Hematopoietic multipotent progenitor cell (in vitro differentiated cells): ENCODE measurements at regions not wholly inside any gene's neighbourhood (a gene's known extent, or its start where the extent isn't known, plus 50 kb on each side); places are given as distances from the start of the nearest gene placed in this dataset.

ENCODE experiments used
- DNase-seq, 3 donors: peaks; one replicate each; pipeline ENCODE4 v3.0.0-alpha.2; 2011 to 2015; ENCODE audit warnings: low read depth in 2 of 3, low spot score in 2 of 3

DNA sequence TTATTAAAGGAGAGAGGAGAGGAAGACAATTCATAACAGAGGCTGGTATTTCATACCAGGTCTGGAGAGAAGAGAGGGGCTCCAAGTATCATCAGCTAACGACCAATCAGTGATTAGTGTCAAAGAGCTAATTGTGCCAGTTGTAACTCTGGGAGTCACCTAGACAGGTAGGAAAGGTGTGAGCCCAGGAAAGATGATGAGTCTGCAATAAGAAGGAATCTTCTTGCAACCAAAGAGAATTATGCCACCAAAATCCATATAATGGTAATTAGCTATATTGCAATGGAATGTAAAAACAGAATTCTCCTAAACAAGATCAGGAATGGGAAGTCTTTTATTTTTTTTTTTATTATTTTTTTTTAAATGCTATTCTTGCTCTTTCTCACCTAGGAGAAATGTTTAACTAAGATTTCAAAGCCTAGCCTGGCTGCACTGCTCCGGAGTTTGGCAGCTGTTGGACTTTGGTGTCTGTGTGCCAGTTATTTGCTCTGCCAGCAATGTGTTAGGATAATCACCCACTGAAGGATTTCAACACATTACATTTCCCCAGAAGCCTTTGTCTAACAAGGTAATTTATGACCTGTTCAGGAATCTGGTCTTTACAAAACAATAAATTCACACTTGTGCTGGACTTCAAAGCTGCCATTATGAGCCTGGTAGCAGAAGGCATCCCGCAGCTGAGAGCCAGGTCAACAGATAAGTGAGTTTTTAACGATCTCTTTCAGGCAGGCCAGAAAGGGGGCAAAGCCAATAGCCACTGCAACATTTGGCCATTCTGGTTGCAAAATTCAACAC is 89.4 kb downstream of the FOXB1 start:
- no peak for DNase-seq

DNA sequence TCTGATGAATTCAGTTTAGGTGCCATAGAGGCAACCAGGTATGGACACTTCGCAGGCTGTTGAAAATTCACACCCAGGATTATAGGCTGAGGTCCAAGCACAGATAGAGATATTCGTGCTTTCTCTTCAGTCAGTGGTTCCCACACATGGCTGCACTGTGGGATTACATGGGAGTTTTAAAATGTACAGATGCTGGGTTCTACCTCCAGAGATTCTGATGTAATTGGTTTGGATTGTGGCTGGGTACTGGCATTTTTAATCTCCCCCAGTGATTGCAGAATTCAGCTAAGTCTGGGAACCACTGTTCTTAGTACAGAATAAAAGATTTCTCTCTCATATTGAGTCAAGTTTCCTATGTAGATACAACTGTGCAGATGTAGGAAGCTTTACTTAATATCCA is 91.6 kb downstream of the FOXB1 start:
- DNase-seq: no peak

DNA sequence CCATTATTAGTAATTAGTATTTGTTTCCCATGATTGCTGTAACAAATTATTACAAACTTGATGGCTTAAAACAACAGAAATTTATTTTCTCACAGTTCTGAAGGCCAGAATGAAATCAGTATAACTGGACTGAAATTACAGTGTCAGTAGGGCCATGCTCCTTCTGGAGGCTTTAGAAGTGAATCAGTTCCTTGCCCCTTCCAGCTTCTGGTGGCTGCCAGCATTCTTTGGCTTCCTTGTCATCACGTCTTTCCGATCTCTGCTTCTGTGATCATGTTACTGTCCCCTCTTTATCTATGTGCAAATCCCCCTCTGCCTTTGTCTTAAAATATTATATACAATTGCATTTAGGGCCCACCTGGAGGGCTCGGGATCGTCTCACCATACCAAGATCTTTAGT is 92.0 kb downstream of the FOXB1 start:
- DNase-seq: no peak

DNA sequence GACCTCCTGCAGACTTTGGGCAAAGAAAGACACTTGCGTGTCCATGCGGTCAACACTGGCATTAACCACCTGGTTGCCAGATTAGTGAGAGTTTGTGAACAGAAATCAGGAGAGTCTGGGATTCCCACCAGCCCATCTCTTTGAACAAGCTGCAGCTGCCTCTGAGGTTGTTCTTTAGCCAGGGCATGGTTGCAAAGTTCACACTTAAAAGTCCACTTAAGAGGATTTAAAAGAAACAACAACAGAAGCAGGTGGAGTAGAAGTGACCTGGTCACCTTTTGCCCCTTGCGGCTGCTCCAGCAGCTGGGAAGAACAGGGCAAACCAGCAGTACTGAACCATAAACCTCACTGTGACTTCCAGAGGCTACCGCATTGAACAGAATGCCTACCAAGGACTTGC is 97.3 kb downstream of the FOXB1 start:
- no peak for DNase-seq

DNA sequence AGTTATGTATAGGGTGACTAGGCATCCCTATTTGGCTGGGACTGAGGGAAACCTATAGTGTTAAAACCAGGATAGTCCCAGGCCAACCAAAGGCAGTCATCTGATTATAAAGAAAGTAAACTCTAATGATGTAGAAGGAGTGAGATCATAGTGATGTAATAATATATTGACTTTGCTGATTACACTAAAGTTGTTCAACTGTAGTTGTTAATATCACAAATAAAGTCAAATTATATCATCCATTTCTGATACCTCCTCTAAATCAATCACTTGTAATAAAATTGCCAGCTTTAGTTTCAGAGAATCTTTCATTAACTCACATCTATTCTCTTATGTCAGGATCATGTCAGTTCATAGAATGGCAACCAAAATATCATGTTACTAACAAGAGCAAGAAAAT is 98.6 kb downstream of the FOXB1 start:
- no peak for DNase-seq

DNA sequence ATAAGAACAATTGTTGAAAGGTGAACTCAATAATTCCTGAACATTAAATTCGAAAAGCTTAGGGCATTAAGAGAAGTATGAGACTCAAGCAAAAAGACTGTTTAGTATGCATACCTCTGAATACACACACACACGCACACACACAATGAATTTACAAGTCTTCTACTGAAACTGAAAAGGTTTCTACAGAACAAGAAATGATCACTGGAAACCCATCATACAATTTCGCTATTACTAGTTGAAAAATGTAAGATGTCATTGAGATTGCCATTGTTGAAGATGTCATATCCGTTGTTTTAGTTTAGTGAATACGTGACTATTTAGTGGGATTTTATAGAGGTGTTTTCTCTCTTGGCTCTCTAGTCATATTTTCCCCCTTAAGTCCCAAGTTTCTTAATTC is 106.8 kb downstream of the FOXB1 start:
- DNase-seq: no peak

DNA sequence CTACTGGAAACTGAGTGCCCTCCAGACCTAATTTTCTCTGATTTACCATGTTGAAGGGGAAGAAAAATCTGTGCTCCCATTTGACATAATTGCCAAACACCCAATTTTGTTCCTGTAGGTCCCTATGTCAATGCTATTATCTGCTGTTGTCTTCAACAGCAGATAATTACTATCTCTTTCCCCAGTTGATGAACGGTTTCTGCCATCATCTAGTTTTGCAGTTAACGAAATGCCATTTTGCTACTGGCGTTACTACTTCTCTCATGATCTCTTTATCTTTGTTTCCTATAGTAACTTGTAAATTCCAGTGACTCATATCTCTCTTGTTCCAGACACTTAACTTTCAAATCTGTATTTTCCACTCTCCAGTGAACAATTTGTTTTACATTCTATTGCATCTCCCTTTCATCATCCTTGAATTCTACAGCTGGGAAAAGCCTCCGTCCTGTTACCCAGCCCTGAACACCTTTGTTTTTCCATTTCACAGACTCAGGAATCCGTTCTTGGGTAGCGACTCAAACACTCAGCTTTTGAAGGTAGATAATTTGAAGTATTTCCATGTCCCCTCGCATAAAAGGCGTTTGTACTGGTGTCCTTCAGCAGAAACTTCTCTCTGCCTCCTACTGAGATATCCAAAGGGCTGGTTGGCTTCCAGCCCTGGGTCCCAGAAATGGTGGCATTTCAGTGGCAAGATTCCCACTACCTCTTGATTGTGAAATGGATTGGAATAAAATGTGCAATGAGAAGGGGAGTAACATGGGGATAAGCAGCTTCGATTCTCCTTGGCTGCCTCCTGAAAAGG is 111.7 kb downstream of the FOXB1 start:
- DNase-seq: no peak

DNA sequence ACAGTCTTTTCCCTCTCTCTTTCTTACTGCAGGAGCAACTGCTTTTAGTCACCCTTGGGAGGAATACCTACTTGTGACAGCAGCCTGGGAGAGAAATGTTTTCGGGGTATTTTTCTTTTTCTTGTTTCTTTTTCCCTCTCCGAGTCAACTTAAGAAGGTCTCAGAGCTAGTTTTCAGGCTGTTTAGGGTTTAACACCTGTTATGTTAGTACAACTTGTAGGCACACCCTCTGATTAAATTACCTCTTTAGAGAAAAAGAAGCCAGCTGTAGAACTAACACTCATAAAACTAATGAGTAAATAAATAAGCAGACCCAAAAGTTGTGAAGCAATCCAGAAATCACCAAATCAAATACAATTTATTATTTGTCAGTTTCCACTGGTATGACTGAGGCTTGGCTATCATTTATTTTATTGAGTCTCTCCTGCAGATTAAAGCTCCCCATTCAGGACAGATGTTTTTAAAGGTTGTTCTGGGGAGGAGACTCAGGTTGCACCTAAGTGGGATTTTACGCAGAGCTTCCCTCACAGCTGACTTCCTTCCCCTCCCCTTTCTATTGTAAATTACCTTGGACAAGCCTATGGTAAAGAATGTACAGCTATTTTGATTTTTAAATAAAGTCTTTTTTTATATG is 112.5 kb downstream of the FOXB1 start:
- DNase-seq: no peak

DNA sequence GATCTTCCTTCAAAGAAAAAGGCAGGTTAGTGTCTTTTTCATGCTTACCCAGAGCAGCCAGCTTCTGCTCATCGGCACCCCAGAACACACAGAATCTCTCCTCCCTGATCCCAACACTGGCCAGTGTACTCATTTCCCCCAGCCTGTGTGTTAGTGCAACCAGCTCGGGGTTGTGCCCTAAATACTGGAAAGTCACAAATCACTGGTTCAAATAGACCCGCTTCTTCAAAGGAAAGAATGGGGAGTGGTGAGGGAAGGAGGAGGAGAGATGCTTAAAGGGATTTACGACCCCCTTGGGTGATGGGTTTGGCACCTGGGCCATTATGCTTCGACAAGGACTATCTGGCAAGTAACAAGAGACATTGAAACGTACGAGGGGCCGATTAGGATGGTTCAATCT is 114.0 kb downstream of the FOXB1 start:
- DNase-seq: no peak

DNA sequence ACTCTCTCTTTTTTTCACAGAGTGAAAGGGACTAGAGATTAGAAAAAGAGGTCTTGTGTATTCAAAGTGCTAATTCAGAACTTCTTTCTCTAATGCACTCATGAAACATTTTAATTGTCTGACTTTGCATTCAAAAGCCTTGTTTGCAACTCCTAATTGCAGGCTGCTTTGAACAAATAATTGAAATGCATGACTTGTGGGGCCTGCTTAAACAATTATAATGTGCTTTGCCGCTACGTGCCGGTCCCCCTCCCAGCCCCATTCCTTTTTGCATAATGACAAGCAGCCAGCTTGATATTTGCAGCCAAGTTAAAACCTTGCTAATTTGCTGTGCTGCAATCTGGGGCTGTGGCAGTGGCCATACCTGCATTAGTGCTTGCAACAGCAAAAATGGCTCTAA is 114.5 kb downstream of the FOXB1 start:
- no peak for DNase-seq

DNA sequence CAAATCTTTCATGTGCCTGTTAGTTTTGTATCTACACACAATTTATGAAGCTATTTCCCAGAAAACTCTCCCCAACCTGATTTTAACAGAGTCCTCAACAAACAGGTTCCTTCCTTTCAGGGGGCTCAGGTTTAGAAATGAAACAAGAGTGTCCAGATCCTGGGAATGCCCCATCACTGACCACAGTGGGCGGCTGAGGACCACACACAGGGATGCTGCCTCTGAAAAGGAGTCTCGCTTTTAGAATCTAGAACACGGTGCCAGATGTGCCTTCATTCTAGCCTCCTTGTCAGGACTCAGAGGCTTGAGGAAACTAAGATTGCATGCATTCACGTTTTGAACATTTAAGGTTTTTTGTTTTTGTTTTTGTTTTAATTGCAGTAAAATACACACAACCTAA is 115.0 kb downstream of the FOXB1 start:
- no peak for DNase-seq

DNA sequence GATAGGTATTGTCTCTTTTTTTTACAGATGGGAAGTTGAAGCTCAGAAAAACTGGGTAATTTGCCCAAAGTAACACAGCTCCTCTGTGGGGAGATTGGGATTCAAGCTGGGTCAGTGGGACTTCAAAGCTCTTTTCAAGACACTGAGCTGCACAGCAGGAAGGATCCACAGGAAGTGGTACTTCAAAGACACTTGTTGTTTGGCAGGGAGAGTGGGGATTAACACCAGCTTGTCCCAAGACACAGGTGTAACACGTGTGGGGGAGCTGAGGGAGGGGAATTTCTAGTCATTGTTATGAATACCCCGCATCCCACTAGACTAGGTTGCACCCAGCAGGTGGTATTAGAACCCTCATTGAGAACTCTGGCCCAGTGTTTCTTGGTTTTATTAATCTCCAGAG is 116.0 kb downstream of the FOXB1 start:
- no peak for DNase-seq

DNA sequence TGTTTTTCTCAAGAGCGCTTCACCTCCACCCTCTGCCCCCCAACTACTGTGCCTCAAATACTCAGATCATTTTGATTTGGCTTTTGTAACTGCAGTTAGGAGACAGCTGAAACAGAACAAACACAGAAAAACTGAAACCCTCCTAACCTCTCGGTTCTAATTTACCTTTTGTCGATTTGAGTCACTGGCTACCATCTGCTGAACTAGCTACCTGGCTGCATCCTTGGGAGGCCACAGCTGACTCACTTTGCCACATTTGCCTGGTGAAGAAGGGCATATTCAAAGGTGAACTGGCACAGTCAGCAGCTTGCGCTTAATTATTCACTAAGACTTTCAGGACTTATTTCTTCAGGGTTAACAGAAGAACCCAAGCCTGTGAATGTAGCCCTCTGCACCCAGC is 117.7 kb downstream of the FOXB1 start:
- no peak for DNase-seq

DNA sequence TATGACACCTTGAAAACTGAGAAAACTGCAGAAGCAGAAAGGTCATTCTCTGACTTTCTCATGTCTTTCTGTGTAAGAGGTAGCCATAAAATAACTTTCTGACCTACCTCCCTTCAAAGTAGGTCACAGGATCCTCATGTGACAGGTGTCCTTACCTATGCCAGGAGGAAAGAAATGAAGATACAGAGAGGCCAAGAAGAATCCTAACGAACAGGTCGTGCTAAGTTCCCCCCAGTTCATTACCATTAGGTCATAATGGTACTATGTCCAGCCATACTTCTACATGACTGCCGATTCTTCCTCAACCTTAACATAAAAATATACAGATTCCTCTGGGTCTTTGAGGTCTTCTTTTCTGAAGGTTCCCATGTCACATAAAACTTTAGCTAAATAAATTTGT is 118.6 kb downstream of the FOXB1 start:
- no peak for DNase-seq

DNA sequence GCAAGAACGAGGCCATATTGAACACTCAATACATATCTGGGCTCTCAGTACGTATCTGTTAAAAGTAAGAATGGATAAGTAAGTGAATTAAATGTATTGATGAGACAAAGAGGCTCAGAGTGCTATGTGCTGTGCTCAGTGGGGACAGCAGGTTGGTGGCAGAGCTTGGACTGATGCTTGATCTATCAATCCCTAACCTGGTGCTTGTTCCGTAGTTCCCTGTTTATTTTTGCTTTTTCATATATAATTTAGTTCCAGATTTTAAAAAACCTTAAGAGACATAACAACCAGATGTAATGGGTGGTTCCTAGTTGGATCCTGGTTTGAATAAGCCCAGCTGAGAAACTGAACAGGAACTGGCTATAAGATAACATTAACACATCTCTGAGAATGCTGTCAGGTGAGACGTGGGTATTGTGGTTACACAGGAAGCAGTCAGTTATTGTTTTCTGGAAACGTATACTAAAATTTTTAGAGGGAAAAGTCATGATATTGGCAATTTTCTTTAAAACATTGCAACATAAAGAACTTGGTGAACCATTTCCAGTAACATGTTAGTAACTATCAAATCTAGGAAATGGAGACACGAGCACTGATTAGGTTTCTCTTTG is 120.5 kb downstream of the FOXB1 start:
- DNase-seq: no peak

DNA sequence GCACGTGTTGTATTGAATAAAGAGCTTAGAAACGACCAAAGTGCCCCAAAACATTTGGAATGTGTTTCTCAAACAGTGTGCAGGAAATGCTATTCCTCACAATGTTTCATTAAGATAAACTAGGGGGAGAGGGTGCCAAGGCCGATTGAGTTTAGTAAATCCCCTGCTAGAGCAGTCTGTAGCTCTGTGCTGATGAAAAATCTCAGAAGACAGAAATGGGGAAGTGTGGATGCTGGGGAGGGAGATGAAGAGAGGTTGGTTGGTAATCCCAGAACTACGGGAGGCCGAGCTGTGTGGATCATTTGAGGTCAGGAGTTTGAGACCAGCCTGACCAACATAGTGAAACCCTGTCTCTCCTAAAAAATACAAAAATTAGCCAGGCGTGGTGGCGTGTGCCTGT is 121.2 kb downstream of the FOXB1 start:
- no peak for DNase-seq

DNA sequence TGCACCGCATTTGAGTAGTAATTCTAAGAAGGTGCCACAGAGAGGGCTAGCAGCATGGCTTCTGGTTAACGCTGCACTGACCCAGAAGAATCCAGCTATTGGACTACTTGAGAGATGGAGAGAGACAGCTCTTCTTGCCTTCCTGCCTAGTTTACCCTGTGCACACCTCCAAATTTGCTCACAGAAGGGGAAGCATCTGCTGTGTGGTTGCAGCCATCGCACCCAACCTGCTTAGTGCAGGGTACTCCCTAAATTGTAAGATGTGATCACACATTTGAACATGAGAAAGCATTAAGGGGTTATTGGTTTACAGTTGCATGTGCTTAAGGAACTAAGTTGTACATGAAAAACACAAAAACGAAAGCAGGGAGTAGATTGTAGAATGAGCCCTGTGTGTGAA is 122.1 kb downstream of the FOXB1 start:
- DNase-seq: peak in 2 of 3 donors; percentile 9 to 67

DNA sequence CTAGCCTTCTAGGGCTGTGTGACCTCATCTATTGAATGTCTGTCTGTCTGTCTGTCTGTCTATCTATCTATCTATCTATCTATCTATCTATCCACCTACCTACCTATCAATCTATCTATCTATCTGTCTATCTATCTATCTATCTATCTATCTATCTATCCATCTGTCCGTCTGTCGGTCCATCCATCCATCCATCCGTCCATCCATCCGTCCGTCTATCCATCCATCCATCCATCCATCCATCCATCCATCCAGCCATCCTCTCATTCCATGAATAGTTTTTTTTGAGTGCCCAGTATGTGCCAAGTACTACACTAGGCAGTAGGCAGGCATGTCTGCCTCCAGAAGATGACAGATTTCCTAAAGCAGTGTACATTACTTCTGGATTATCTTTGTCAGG is 122.5 kb downstream of the FOXB1 start:
- no peak for DNase-seq

DNA sequence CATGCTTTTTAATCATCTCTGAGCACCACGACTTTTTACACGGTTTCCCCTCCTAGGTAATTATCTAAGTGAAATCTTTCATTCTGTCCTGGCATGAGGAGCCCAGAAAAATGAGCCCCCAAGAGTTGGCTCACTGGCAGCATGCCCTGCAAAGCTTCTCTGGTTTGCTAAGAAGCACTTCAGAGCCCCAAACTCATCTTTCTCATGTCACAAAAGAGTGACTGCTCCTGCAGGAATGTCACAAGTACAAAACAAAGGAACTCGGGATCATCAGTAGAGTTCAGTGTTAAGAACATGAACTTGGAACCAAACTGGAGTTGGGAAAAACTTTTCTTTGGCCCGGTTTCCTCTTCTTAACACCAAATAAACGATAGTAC is 123.9 kb downstream of the FOXB1 start:
- DNase-seq: no peak

DNA sequence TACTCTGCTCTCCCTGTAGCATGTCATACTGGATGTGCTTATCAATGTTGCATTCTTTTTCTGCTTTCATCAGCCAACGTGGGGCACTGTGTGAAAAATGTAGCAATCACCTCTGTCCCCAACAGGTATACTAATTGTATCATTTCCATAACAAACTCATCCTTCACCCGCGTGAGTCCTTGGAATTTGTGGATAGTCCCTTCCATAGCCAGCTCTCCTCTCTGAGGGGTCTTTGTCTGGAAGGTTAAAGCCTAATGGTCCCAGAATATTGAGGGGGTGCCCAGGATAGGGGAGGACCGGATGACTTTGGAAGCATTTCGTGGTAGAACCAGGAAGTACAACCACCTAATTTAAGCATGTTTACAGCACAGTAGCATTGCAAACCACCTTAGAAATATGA is 124.6 kb downstream of the FOXB1 start:
- DNase-seq: no peak

DNA sequence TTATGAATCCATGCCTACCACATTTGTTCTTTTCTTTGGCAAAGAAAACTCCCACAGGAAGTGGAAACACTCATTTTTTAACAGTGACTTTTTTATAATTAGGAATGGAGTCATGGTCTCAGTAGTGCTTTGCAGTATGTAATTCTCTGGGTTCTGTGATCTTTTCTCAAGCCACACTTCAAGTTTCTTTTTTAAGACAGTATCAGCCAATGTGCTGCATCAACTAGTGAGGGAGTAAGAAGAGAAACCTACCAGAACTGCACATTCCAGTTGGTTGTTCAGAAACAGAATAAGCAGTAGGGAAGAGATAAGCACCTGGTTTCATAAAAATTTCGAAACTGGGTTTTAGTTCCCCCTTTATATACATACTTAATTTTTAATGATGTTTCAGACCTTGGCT is 126.3 kb downstream of the FOXB1 start:
- DNase-seq: peak in 1 of 3 donors; percentile 21
